ENCODE measurements at regions not wholly inside any gene's neighbourhood (a gene's known extent, or its start where the extent isn't known, plus 50 kb on each side); places are given as distances from the start of the nearest gene placed in this dataset.

- TF ChIP-seq CTCF (IDR thresholded peaks at IDR 0.05; ENCODE audit: low read length) = no peak
- TF ChIP-seq EZH2phosphoT487 (IDR thresholded peaks at IDR 0.05; ENCODE audit: low read length) = no peak
These were observed 1332.5 kb downstream of the BRD1 start for GRCh38 chr22:48494968-48495750.

Measured in MM.1S (cell line).